Choroid plexus epithelial cell (primary cell): ENCODE measurements at regions not wholly inside any gene's neighbourhood (a gene's known extent, or its start where the extent isn't known, plus 50 kb on each side); places are given as distances from the start of the nearest gene placed in this dataset.

Source experiments
- DNase-seq: peaks from one replicate; pipeline ENCODE4 v3.0.0-alpha.2; 2010; ENCODE audit warnings: low read depth
- H3K4me3 ChIP-seq: 2 replicates; pipeline ENCODE4 v1.5.1; 2011; ENCODE audit warnings: low read depth, mild to moderate bottlenecking, control low read depth, low read length, moderate library complexity
- TF ChIP-seq, protein P1 (sequence below): conservative IDR thresholded peaks from 2 replicates; pipeline ENCODE4 v1.5.1; 2011; ENCODE audit warnings: low read depth, mild to moderate bottlenecking, control low read depth, inconsistent platforms, low read length, moderate library complexity

DNA sequence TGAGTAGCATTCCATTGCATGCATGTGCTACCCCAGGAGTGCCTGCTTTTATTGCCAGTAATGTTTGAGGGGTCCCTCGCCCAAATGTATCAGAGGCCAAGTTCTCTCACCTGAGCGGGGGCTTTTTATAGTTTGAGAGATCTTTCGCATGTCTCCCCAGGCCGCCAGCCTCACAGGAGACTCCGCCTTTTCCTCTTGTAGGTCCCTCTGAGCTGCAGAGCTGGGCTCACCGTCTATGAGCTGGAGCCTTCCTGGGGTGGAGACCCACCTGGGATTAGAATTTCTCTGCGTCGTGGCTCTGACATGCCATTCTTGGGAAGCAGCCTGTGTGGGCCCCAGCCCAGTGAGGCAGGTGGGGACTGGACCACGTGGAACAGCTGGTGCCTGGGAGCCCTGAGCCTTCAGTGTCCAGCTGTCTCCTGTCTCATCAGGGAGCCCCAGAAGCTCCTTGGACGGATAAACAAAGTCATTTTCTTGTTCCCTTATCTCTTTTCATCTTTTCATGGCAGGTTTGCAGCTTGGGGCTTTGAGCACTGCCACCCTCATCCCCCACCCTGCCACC, 261.7 kb upstream of the CRY1 start:
- no peak for DNase-seq
- H3K4me3 ChIP-seq, result no peak overlapping the region
- TF ChIP-seq, protein P1, sequence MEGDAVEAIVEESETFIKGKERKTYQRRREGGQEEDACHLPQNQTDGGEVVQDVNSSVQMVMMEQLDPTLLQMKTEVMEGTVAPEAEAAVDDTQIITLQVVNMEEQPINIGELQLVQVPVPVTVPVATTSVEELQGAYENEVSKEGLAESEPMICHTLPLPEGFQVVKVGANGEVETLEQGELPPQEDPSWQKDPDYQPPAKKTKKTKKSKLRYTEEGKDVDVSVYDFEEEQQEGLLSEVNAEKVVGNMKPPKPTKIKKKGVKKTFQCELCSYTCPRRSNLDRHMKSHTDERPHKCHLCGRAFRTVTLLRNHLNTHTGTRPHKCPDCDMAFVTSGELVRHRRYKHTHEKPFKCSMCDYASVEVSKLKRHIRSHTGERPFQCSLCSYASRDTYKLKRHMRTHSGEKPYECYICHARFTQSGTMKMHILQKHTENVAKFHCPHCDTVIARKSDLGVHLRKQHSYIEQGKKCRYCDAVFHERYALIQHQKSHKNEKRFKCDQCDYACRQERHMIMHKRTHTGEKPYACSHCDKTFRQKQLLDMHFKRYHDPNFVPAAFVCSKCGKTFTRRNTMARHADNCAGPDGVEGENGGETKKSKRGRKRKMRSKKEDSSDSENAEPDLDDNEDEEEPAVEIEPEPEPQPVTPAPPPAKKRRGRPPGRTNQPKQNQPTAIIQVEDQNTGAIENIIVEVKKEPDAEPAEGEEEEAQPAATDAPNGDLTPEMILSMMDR, result no peak

DNA sequence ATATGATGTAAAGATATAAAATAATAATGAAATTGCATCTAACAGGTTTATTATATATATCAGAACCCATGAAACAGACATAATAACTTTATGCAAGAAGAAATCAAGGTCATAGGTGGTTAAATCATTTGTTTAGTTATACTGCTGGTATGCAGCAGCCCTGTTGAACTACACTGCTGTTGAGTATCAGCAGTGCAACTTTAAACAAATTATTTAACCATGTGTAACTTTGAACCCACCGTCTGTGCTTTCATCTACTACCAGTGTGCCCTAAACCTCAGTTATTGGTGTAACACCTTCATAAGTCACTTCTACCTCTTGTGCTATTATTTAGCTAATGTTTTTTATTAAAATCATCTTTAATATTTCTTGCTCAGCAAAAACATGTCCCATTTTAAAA, 262.3 kb upstream of the CRY1 start:
- no peak for DNase-seq
- H3K4me3 ChIP-seq, result no peak overlapping the region
- TF ChIP-seq, protein P1, result no peak

DNA sequence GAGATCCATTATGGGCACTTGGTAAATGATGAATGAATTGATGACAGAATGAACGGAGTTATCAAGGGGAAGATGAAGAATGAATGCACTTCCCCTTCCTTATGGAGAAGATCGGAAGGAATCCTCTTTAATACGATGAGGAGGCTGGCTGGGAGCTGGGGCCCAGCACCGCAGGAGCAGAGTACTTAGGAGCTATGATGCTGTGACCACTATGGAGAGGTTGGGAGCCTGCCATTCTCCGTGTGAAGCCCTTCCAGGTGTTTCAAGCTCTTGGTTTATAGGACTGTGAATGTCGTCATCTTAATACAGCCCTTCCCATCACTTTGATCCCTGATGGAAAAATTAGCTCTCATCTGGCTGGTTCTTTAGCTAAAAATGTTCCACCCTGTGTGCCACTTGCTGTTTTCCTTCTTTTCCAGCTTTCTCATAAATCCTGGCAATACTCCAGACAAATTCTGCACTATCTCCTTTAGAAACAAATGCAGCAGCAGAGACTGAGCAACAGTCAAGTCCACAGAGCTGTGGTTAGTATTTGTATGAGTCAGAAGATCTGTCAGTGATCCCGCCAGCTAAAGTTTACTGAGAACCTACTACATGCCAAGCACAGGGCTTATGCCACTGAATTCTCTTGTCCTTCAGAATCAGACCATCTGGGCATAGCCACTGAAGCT, 263.1 kb upstream of the CRY1 start:
- H3K4me3 ChIP-seq, result no peak overlapping the region
- TF ChIP-seq, protein P1, result no peak
- peak; percentile 92 for DNase-seq

DNA sequence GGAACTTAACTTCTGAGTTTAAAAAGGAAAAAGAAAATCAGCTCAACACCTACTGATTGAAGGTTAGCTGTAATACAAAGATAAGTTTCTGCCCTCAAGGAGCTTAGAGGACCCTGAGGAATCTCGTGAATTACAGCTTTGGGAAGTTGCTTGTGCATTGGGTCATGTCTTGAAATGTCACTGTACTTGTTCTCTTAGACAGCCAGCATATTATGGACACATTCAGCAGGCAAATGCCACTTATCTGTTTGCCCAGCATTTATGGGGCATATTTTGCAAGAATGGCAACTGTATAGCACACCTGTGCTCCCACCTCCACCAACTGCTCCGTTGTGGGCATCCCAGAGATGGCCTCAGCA, 263.6 kb upstream of the CRY1 start:
- no peak for DNase-seq
- TF ChIP-seq, protein P1, result no peak
- no peak overlapping the region for H3K4me3 ChIP-seq

DNA sequence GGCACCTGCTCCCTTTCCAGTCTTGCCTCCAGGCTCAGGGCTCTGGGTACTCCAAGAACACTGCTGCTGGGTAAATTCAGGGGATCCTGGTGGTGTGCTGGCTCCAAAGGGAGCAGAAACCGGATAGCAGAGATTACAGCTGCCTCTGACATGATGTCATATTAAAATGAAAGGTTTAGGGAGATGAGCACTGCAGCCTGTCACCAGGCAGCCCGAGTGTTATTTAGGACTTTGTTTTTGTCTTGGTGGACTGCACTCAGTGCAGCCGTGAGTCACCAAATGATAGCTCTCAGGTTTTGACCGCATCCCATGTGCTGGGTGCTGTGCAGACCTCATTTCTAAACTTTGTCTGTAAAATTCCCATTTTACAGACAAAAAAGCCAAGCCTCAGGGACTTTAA, 266.0 kb upstream of the CRY1 start:
- TF ChIP-seq, protein P1, result no peak
- DNase-seq, result peak; percentile 63
- H3K4me3 ChIP-seq, result no peak overlapping the region

DNA sequence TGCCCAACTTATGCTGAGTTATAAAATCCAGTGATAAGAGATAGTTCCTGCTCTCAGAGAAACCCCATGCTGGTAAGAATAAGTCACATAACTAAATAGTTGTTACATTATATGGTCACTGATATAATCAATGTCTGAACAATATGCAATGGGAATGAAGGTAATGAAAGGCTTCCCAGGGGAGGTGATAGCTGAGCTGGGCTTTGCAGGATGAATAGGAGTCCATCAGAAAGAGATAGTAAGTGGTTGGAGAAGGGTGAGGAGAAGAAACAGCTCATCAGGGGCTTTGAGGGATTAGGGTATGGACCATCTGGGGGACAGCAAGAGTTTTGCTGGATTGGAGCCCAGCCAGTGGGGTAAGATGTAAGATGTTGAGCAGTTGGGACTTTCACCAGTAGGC, 266.7 kb upstream of the CRY1 start:
- TF ChIP-seq, protein P1, result no peak
- DNase-seq, result no peak
- no peak overlapping the region for H3K4me3 ChIP-seq

DNA sequence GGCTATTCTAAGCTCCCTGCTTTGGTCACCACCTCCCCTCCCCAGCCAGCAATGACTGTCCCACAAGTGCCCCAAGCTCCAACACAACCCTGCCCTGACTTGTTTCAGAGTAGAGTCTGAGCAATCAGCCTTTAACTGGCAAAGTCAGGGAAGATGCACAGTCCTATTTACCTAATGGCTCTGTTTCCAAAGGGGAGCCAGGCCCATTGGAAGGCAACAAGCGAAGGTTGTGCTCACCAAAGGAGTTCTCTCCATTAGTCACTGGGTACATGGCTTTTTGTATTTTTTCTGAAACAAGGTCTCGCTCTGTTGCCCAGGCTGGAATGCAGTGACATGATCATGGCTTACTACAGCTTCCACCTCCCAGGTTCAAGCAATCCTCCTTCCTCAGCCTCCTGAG, 267.1 kb upstream of the CRY1 start:
- no peak overlapping the region for H3K4me3 ChIP-seq
- TF ChIP-seq, protein P1, result no peak

More for the DNA sequence above, 267.1 kb upstream of the CRY1 start:
- DNase-seq, result no peak
